Activated gamma-delta T cell treated with Interleukin-2 at 50 U/mL for 16 hours (primary cell): ENCODE measurements at regions not wholly inside any gene's neighbourhood (a gene's known extent, or its start where the extent isn't known, plus 50 kb on each side); places are given as distances from the start of the nearest gene placed in this dataset.

Experiments
- DNase-seq: peaks from one replicate; pipeline ENCODE4 v3.0.0-alpha.2; 2020

- no peak for DNase-seq
Measured at GRCh38 chr10:129361676-129362376, 105.2 kb upstream of the MGMT start.

- DNase-seq, result no peak
Measured at GRCh38 chr10:129364949-129365348, 102.1 kb upstream of the MGMT start.

- no peak for DNase-seq
Measured at GRCh38 chr10:129365767-129366402, 101.2 kb upstream of the MGMT start.

- no peak for DNase-seq
Measured at GRCh38 chr10:129366450-129366849, 100.6 kb upstream of the MGMT start.

- DNase-seq, result no peak
Measured at GRCh38 chr10:129369566-129369965, 97.5 kb upstream of the MGMT start.

- no peak for DNase-seq
Measured at GRCh38 chr10:129371541-129371940, 95.5 kb upstream of the MGMT start.

GRCh38 chr10:129372172-129372571, 94.9 kb upstream of the MGMT start:
- no peak for DNase-seq

- DNase-seq, result no peak
Measured at GRCh38 chr10:129373231-129373630, 93.8 kb upstream of the MGMT start.

- no peak for DNase-seq
Measured at GRCh38 chr10:129373718-129374117, 93.3 kb upstream of the MGMT start.

GRCh38 chr10:129375171-129375570, 91.9 kb upstream of the MGMT start:
- no peak for DNase-seq

- no peak for DNase-seq
Measured at GRCh38 chr10:129375912-129376311, 91.1 kb upstream of the MGMT start.

GRCh38 chr10:129380279-129380678, 86.8 kb upstream of the MGMT start:
- DNase-seq, result no peak

GRCh38 chr10:129381741-129382140, 85.3 kb upstream of the MGMT start:
- no peak for DNase-seq

GRCh38 chr10:129382401-129382800, 84.6 kb upstream of the MGMT start:
- no peak for DNase-seq

- no peak for DNase-seq
Measured at GRCh38 chr10:129383651-129384050, 83.4 kb upstream of the MGMT start.

- no peak for DNase-seq
Measured at GRCh38 chr10:129385600-129385999, 81.4 kb upstream of the MGMT start.

- no peak for DNase-seq
Measured at GRCh38 chr10:129386415-129387257, 80.4 kb upstream of the MGMT start.

- no peak for DNase-seq
Measured at GRCh38 chr10:129387258-129387525, 79.8 kb upstream of the MGMT start.

GRCh38 chr10:129388435-129388834, 78.6 kb upstream of the MGMT start:
- DNase-seq, result no peak

GRCh38 chr10:129389194-129389593, 77.8 kb upstream of the MGMT start:
- no peak for DNase-seq

- DNase-seq, result no peak
Measured at GRCh38 chr10:129390147-129390546, 76.9 kb upstream of the MGMT start.

GRCh38 chr10:129390726-129391125, 76.3 kb upstream of the MGMT start:
- no peak for DNase-seq

GRCh38 chr10:129391464-129391863, 75.6 kb upstream of the MGMT start:
- no peak for DNase-seq

GRCh38 chr10:129392855-129393254, 74.2 kb upstream of the MGMT start:
- DNase-seq, result no peak
